Gastroesophageal sphincter (tissue), 3 donors: ENCODE measurements at regions not wholly inside any gene's neighbourhood (a gene's known extent, or its start where the extent isn't known, plus 50 kb on each side); places are given as distances from the start of the nearest gene placed in this dataset.

Source experiments
- POLR2A ChIP-seq, 2 donors: fragments of 450-650 bp; IDR thresholded peaks; one replicate each; pipeline ENCODE4 v1.6.1; 2017; ENCODE audit warnings: antibody characterized with exemption in 2 of 2, mild to moderate bottlenecking in 2 of 2, moderate library complexity in 1 of 2
- TF ChIP-seq, protein P1 (sequence below), 4 experiments: fragments of 200-600 bp in 2 of 4; fragments of 450-650 bp in 2 of 4; sonication (generic) in 1 of 4; IDR thresholded peaks; one replicate each; pipeline ENCODE4 v1.5.1; 2017 to 2019; ENCODE audit warnings: antibody characterized with exemption in 4 of 4, mild to moderate bottlenecking in 2 of 4, moderate library complexity in 2 of 4

DNA sequence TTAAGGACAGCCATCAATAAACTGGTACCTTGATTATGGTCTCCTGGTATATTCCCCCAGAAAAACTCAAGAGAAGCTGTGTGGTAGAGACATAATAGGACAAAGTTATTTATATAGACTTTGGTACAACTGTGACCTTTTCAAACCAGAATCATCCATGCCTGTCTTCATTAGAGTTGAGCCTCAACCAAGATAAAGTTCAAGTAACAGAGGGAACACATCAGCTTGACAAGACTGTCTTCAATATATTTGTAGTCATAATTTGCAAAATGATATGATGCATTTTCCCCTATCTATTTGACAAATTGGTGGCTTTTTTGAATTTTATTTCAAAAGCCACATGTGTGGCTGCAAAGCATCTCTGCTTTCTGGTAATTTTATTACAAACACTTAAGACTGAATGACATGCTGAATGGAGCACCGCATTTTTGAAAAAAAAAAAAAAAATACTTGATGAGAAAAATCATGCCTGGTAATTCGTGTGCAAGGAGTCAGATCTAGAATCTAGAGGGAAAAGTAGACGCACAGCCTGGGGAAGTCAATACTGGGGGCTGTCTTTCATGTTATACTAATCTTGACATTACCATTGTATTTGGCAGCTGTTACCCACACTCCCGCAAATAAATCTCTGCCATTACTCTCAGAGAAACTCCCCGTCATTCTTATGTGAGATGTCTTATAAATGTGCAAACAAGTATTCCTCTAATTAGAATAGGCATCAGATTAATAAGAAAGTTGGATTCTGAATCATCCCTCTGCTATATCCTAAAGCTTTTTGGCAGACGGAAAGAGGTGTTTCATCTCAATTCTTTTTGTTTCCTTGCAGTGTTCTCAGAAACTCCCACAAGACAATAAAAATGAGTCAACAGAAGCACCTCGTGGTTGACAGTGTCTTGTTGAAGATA lies 554.8 kb upstream of the CBLB start:
- no peak for TF ChIP-seq POLR2A (IDR thresholded peaks at IDR 0.05)
- TF ChIP-seq, protein P1, sequence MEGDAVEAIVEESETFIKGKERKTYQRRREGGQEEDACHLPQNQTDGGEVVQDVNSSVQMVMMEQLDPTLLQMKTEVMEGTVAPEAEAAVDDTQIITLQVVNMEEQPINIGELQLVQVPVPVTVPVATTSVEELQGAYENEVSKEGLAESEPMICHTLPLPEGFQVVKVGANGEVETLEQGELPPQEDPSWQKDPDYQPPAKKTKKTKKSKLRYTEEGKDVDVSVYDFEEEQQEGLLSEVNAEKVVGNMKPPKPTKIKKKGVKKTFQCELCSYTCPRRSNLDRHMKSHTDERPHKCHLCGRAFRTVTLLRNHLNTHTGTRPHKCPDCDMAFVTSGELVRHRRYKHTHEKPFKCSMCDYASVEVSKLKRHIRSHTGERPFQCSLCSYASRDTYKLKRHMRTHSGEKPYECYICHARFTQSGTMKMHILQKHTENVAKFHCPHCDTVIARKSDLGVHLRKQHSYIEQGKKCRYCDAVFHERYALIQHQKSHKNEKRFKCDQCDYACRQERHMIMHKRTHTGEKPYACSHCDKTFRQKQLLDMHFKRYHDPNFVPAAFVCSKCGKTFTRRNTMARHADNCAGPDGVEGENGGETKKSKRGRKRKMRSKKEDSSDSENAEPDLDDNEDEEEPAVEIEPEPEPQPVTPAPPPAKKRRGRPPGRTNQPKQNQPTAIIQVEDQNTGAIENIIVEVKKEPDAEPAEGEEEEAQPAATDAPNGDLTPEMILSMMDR (IDR thresholded peaks at IDR 0.05): no peak
